Gastroesophageal sphincter (tissue), 4 donors: ENCODE measurements at regions not wholly inside any gene's neighbourhood (a gene's known extent, or its start where the extent isn't known, plus 50 kb on each side); places are given as distances from the start of the nearest gene placed in this dataset.

Experiments
- ATAC-seq: fragments of 150-250 bp; one replicate; pipeline ENCODE4 v1.9.1; 2016; ENCODE audit warnings: mild to moderate bottlenecking, moderate library complexity
- H3K27ac ChIP-seq, 4 donors: fragments of 200-600 bp; sonication (generic) in 3 of 4; 1 replicate in 3 of 4; 2 replicates in 1 of 4; pipeline ENCODE4 v1.5.1; 2016 to 2019
- H3K27me3 ChIP-seq: fragments of 200-600 bp; sonication (generic); one replicate; pipeline ENCODE4 v1.5.1; 2019
- H3K36me3 ChIP-seq, 2 donors: fragments of 200-600 bp; sonication (generic); one replicate each; pipeline ENCODE4 v1.5.1; 2019; ENCODE audit warnings: control low read depth in 1 of 2
- H3K4me1 ChIP-seq, 3 donors: fragments of 200-600 bp; sonication (generic); 1 replicate in 2 of 3; 2 replicates in 1 of 3; pipeline ENCODE4 v1.5.1; 2016 to 2019; ENCODE audit warnings: control low read depth in 2 of 3
- H3K4me3 ChIP-seq, 2 donors: fragments of 200-600 bp; sonication (generic); one replicate each; pipeline ENCODE4 v1.5.1; 2019; ENCODE audit warnings: mild to moderate bottlenecking in 1 of 2, moderate library complexity in 1 of 2
- H3K9me3 ChIP-seq, 3 donors: fragments of 200-600 bp; sonication (generic); one replicate each; pipeline ENCODE4 v1.5.1; 2017 to 2019; ENCODE audit warnings: control low read depth in 2 of 3
- EP300 ChIP-seq: sonication (generic); formaldehyde crosslinking; IDR thresholded peaks from one replicate; pipeline ENCODE4 v1.6.1; 2017; ENCODE audit warnings: antibody characterized with exemption, mild to moderate bottlenecking
- POLR2A ChIP-seq, 2 donors: fragments of 450-650 bp; IDR thresholded peaks; one replicate each; pipeline ENCODE4 v1.6.1; 2017; ENCODE audit warnings: antibody characterized with exemption in 2 of 2, mild to moderate bottlenecking in 2 of 2, moderate library complexity in 1 of 2
- POLR2AphosphoS5 ChIP-seq: sonication (generic); formaldehyde crosslinking; IDR thresholded peaks from one replicate; pipeline ENCODE4 v1.6.1; 2017; ENCODE audit warnings: antibody characterized with exemption
- WGBS, 2 donors: methylation state at CpG; one replicate each; pipeline ENCODE4 v1.1.5; 2018; ENCODE audit warnings: low coverage in 1 of 2; 5-methylcytosine and 5-hydroxymethylcytosine counted together
- TF ChIP-seq, protein P1 (sequence below), 4 experiments: fragments of 200-600 bp in 2 of 4; fragments of 450-650 bp in 2 of 4; sonication (generic) in 1 of 4; IDR thresholded peaks; one replicate each; pipeline ENCODE4 v1.5.1; 2017 to 2019; ENCODE audit warnings: antibody characterized with exemption in 4 of 4, mild to moderate bottlenecking in 2 of 4, moderate library complexity in 2 of 4

DNA sequence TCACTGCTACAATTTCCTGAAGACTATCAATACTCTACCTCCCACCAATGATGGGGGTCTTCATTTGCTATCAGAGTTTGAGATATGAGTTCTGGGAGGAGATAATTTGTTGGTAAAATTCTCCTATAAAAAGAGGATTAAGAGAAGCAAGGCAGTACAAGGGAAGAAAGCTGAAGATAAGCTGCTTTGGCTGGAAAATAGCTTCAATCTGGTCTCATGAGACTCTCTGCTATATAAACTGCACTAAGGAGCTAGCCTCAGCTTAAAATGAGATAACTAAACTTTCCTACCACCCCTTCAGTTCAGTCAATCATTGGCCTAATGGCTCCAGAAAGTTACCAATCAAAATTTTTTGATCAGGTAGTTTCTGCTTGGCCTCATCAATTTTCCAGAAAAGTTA, 2105.0 kb downstream of the ARAP2 start:
- Histone ChIP-seq H3K27ac (no peak overlapping the region), H3K27me3 (no peaks in the 10 kb centered on the region), H3K36me3 (no peaks in the 10 kb centered on the region), H3K4me3 (no peak overlapping the region), H3K4me1 (no peaks in the 10 kb centered on the region), H3K9me3 (no peaks in the 10 kb centered on the region)
- no peak for ATAC-seq
- TF ChIP-seq, protein P1, sequence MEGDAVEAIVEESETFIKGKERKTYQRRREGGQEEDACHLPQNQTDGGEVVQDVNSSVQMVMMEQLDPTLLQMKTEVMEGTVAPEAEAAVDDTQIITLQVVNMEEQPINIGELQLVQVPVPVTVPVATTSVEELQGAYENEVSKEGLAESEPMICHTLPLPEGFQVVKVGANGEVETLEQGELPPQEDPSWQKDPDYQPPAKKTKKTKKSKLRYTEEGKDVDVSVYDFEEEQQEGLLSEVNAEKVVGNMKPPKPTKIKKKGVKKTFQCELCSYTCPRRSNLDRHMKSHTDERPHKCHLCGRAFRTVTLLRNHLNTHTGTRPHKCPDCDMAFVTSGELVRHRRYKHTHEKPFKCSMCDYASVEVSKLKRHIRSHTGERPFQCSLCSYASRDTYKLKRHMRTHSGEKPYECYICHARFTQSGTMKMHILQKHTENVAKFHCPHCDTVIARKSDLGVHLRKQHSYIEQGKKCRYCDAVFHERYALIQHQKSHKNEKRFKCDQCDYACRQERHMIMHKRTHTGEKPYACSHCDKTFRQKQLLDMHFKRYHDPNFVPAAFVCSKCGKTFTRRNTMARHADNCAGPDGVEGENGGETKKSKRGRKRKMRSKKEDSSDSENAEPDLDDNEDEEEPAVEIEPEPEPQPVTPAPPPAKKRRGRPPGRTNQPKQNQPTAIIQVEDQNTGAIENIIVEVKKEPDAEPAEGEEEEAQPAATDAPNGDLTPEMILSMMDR (IDR thresholded peaks at IDR 0.05), result no peak

DNA sequence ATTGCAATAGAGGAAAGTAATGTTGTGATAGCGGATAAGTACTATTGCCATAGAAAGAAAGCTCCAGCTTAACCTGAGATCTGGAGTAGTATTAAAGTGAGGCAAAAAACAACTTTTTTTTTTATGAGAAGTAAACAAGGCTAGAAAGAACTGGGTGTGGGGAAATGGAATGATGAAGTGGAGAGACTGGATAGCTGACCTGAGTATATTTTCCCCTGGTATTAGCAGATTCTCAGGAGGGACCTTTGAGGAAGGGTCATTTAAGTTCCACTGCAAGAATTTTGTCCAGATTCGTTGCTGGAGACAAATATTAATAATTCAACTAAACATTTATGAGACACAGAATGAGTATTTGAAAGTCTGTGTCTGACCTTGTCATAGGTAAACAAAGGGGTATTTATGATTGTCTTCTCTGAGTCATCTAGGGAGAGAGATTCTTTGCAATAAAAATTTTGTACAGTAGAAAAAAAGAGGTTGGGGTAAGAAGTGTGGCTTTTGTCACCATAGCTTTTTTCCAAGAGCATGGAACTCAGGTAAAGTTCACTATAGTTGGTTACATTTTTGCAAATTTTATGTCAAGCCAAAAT, 2095.9 kb downstream of the ARAP2 start:
- H3K27me3 ChIP-seq, result no peaks in the 10 kb centered on the region

DNA sequence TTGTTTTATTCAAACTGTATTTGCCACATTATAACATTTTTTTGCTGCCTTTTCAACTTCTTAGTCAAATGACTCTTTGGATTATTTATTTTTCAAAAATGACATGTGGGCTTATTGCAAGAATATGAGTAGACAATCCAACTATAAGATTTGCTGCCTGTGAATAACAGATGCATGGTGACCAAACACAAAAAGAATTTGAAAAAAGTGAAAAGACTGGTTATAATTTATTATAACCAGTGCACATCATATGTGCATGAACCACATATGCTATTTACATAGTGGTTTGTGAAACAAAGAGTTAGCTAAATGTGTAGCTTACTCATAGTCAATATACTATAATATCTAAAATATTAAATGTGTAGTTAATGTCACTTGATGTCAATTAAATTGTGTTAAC, 2086.8 kb downstream of the ARAP2 start:
- Histone ChIP-seq H3K9me3 (no peaks in the 10 kb centered on the region), H3K36me3 (no peaks in the 10 kb centered on the region), H3K4me3 (no peak overlapping the region), H3K4me1 (no peaks in the 10 kb centered on the region), H3K27me3 (no peaks in the 10 kb centered on the region), H3K27ac (no peak overlapping the region)
- TF ChIP-seq EP300, result no peak
- TF ChIP-seq POLR2A (IDR thresholded peaks at IDR 0.05), result no peak
- TF ChIP-seq, protein P1 (IDR thresholded peaks at IDR 0.05), result no peak
- TF ChIP-seq POLR2AphosphoS5, result no peak
- ATAC-seq, result no peak

More for the DNA sequence above, 2095.9 kb downstream of the ARAP2 start:
- TF ChIP-seq EP300 (no peak), POLR2AphosphoS5 (no peak), POLR2A (IDR thresholded peaks at IDR 0.05) (no peak)
- TF ChIP-seq, protein P1 (IDR thresholded peaks at IDR 0.05), result no peak
- no peaks in the 10 kb centered on the region for H3K4me1 ChIP-seq
- ATAC-seq, result no peak
- H3K27ac ChIP-seq, result no peak overlapping the region
- WGBS, 2 donors, result 50% methylated on average over 2 of the region's 2 CpGs
- H3K36me3 ChIP-seq, result no peaks in the 10 kb centered on the region
- no peaks in the 10 kb centered on the region for H3K9me3 ChIP-seq
- no peak overlapping the region for H3K4me3 ChIP-seq

DNA sequence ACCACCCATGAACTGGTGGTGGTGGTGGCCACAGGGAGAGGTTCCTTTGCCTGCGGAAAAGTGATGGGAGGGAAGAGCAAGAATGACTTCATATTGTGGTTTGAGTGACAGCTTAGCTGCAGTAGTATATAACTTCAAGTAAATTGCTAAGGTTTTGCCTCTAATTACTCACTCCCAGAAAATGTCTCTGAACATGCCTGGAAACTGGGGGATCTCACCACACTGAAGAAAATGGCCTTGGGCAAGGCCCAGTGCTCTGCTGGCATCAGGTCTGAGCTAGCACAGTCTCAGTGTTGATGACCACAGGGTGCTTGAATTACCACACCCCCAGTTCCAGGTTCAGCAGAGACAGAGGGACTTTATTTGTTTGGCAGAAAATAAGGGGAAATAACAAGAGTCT, 2085.4 kb downstream of the ARAP2 start:
- Histone ChIP-seq H3K27ac (no peak overlapping the region), H3K9me3 (no peaks in the 10 kb centered on the region), H3K4me1 (no peaks in the 10 kb centered on the region), H3K36me3 (no peaks in the 10 kb centered on the region), H3K4me3 (no peak overlapping the region), H3K27me3 (no peaks in the 10 kb centered on the region)
- ATAC-seq, result no peak
- 86 to 91% methylated on average over 1 of the region's 1 CpG for WGBS, 2 donors
- TF ChIP-seq, protein P1 (IDR thresholded peaks at IDR 0.05), result no peak
- no peak for TF ChIP-seq POLR2AphosphoS5
- no peak for TF ChIP-seq EP300
- no peak for TF ChIP-seq POLR2A (IDR thresholded peaks at IDR 0.05)

DNA sequence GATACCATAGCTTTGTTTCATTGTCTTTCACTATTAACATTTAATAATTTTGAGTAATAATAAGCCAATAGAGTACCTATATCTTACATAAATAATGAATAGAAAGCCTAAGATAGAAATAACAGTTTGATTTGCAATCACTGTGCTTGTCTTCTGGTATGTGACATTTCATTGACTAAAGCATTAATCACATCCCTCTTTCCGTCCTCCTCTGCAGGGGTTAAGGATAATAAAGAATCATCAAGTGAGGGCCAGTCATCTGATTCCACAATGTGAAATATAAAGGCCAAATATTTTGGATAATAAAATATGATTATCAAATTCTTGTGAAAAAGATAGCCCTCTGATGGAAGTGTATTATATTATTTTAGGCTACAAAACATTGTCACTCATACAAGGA, 2073.4 kb downstream of the ARAP2 start:
- ATAC-seq, result no peak
- H3K27ac ChIP-seq, result no peak overlapping the region
- no peaks in the 10 kb centered on the region for H3K36me3 ChIP-seq
- no peaks in the 10 kb centered on the region for H3K9me3 ChIP-seq
- WGBS, 2 donors, result 45 to 56% methylated on average over 1 of the region's 1 CpG
- H3K4me3 ChIP-seq, result no peak overlapping the region
- H3K27me3 ChIP-seq, result no peaks in the 10 kb centered on the region
- H3K4me1 ChIP-seq, result no peaks in the 10 kb centered on the region
- TF ChIP-seq POLR2A (IDR thresholded peaks at IDR 0.05), result no peak
- TF ChIP-seq, protein P1 (IDR thresholded peaks at IDR 0.05), result no peak
- TF ChIP-seq POLR2AphosphoS5, result no peak
- no peak for TF ChIP-seq EP300
